GM21576 (cell line): ENCODE measurements at regions not wholly inside any gene's neighbourhood (a gene's known extent, or its start where the extent isn't known, plus 50 kb on each side); places are given as distances from the start of the nearest gene placed in this dataset.
A peak's percentile ranks its signal among the peaks of the same experiment; 100 is the strongest.

Experiments used
- ATAC-seq: cut with Tn5 transposase; IDR thresholded peaks from one replicate; pipeline ENCODE4 v1.9.1; 2021; ENCODE audit warnings: mild to moderate bottlenecking, moderate library complexity; ENCODE audit not compliant: unreplicated experiment

GRCh38 chr1:193629875-193630274, 443.5 kb upstream of the B3GALT2 start:
- ATAC-seq: no peak

- no peak for ATAC-seq
These were observed 440.3 kb upstream of the B3GALT2 start for GRCh38 chr1:193626695-193627094.

GRCh38 chr1:193625255-193625654, 438.8 kb upstream of the B3GALT2 start:
- ATAC-seq: no peak

GRCh38 chr1:193619911-193620310, 433.5 kb upstream of the B3GALT2 start:
- no peak for ATAC-seq

- peak; percentile 71 for ATAC-seq
These were observed 428.4 kb upstream of the B3GALT2 start for GRCh38 chr1:193614817-193615216.

- no peak for ATAC-seq
These were observed 427.9 kb upstream of the B3GALT2 start for GRCh38 chr1:193614275-193614674.

GRCh38 chr1:193613041-193613440, 426.6 kb upstream of the B3GALT2 start:
- ATAC-seq: no peak

GRCh38 chr1:193609592-193609991, 423.2 kb upstream of the B3GALT2 start:
- no peak for ATAC-seq

- ATAC-seq: no peak
These were observed 421.4 kb upstream of the B3GALT2 start for GRCh38 chr1:193607787-193608186.

- ATAC-seq: no peak
These were observed 419.6 kb upstream of the B3GALT2 start for GRCh38 chr1:193606035-193606434.

- no peak for ATAC-seq
These were observed 416.3 kb upstream of the B3GALT2 start for GRCh38 chr1:193602705-193603104.

- no peak for ATAC-seq
These were observed 406.9 kb upstream of the B3GALT2 start for GRCh38 chr1:193593147-193593885.

- no peak for ATAC-seq
These were observed 405.9 kb upstream of the B3GALT2 start for GRCh38 chr1:193592317-193592716.

GRCh38 chr1:193590102-193590501, 403.7 kb upstream of the B3GALT2 start:
- no peak for ATAC-seq

GRCh38 chr1:193589597-193590040, 403.2 kb upstream of the B3GALT2 start:
- ATAC-seq: no peak

- ATAC-seq: no peak
These were observed 402.1 kb upstream of the B3GALT2 start for GRCh38 chr1:193588311-193589082.

GRCh38 chr1:193584731-193585239, 398.4 kb upstream of the B3GALT2 start:
- ATAC-seq: no peak

- no peak for ATAC-seq
These were observed 394.9 kb upstream of the B3GALT2 start for GRCh38 chr1:193581341-193581740.

GRCh38 chr1:193580419-193580818, 394.0 kb upstream of the B3GALT2 start:
- ATAC-seq: no peak

GRCh38 chr1:193579323-193579722, 392.9 kb upstream of the B3GALT2 start:
- ATAC-seq: no peak

- ATAC-seq: no peak
These were observed 388.5 kb upstream of the B3GALT2 start for GRCh38 chr1:193574913-193575312.

- ATAC-seq: no peak
These were observed 383.5 kb upstream of the B3GALT2 start for GRCh38 chr1:193569983-193570269.
